Thyroid gland (tissue), 4 donors: ENCODE measurements at regions not wholly inside any gene's neighbourhood (a gene's known extent, or its start where the extent isn't known, plus 50 kb on each side); places are given as distances from the start of the nearest gene placed in this dataset.

Source experiments
- CTCF ChIP-seq, 6 experiments: fragments of 200-600 bp in 3 of 6; fragments of 450-650 bp in 3 of 6; sonication (generic) in 3 of 6; IDR thresholded peaks; one replicate each; pipeline ENCODE4 v1.5.1; 2016 to 2019; ENCODE audit warnings: antibody characterized with exemption in 6 of 6, mild to moderate bottlenecking in 2 of 6, inconsistent platforms in 1 of 6, moderate library complexity in 1 of 6
- POLR2A ChIP-seq, 2 donors: fragments of 450-650 bp; IDR thresholded peaks; one replicate each; pipeline ENCODE4 v1.6.1; 2017; ENCODE audit warnings: antibody characterized with exemption in 2 of 2, mild to moderate bottlenecking in 2 of 2, moderate library complexity in 1 of 2

- TF ChIP-seq CTCF (IDR thresholded peaks at IDR 0.05) (no peak), POLR2A (IDR thresholded peaks at IDR 0.05) (no peak)
These were observed 207.0 kb upstream of the CAND1 start for GRCh38 chr12:67062193-67062592.
